Neural progenitor cell (in vitro differentiated cells): ENCODE measurements at regions not wholly inside any gene's neighbourhood (a gene's known extent, or its start where the extent isn't known, plus 50 kb on each side); places are given as distances from the start of the nearest gene placed in this dataset.
A peak's percentile ranks its signal among the peaks of the same experiment; 100 is the strongest.
"Not testable (repeated sequence)": the region's sequence is repeated elsewhere in the genome, so short reads cannot be mapped to it uniquely, and the experiment has no call there.

Experiments used
- DNase-seq: peaks from one replicate; pipeline ENCODE4 v3.0.0-alpha.2; 2016; ENCODE audit warnings: low spot score
- H2AFZ ChIP-seq: fragments of 200-600 bp; sonication (generic); replicated peaks from 2 replicates; pipeline ENCODE4 v1.6.1; 2016; ENCODE audit warnings: antibody characterized with exemption
- H3F3A ChIP-seq: fragments of 200-600 bp; sonication (generic); 2 replicates; pipeline ENCODE4 v1.6.1; 2016; ENCODE audit warnings: antibody characterized with exemption, low read depth
- H3K27ac ChIP-seq: fragments of 200-600 bp; sonication (generic); 2 replicates; pipeline ENCODE4 v1.5.1; 2016; ENCODE audit warnings: mild to moderate bottlenecking
- H3K27me3 ChIP-seq: fragments of 200-600 bp; sonication (generic); 2 replicates; pipeline ENCODE4 v1.6.1; 2016; ENCODE audit warnings: mild to moderate bottlenecking, moderate library complexity
- H3K36me3 ChIP-seq: fragments of 200-600 bp; sonication (generic); 2 replicates; pipeline ENCODE4 v1.5.1; 2016
- H3K4me1 ChIP-seq: fragments of 200-600 bp; sonication (generic); 2 replicates; pipeline ENCODE4 v1.6.1; 2016; ENCODE audit warnings: mixed run types
- H3K4me2 ChIP-seq: fragments of 200-600 bp; sonication (generic); 2 replicates; pipeline ENCODE4 v1.6.1; 2016
- H3K4me3 ChIP-seq: fragments of 200-600 bp; sonication (generic); 2 replicates; pipeline ENCODE4 v1.5.1; 2016
- H3K79me2 ChIP-seq: fragments of 200-600 bp; sonication (generic); 2 replicates; pipeline ENCODE4 v1.6.1; 2016; ENCODE audit warnings: low read depth
- H3K9ac ChIP-seq: fragments of 200-600 bp; sonication (generic); 2 replicates; pipeline ENCODE4 v1.6.1; 2016
- H3K9me3 ChIP-seq: fragments of 200-600 bp; sonication (generic); 2 replicates; pipeline ENCODE4 v1.5.1; 2016; ENCODE audit warnings: low read depth
- H4K20me1 ChIP-seq: fragments of 200-600 bp; sonication (generic); 2 replicates; pipeline ENCODE4 v1.6.1; 2016; ENCODE audit warnings: low read depth
- H3K27ac Mint-ChIP-seq: 3 replicates; pipeline ENCODE4 v1.8.0; 2021; ENCODE audit warnings: mixed read lengths
- H3K27me3 Mint-ChIP-seq: 2 replicates; pipeline ENCODE4 v1.8.0; 2022; ENCODE audit warnings: low read depth, mild to moderate bottlenecking, inconsistent platforms, moderate library complexity, mixed read lengths; ENCODE audit not compliant: insufficient read depth
- H3K36me3 Mint-ChIP-seq: 3 replicates; pipeline ENCODE4 v1.8.0; 2021; ENCODE audit warnings: mixed read lengths
- H3K4me1 Mint-ChIP-seq: 3 replicates; pipeline ENCODE4 v1.8.0; 2021; ENCODE audit warnings: mixed read lengths
- H3K4me3 Mint-ChIP-seq: 3 replicates; pipeline ENCODE4 v1.8.0; 2021; ENCODE audit warnings: mild to moderate bottlenecking, moderate library complexity, mixed read lengths
- H3K9me3 Mint-ChIP-seq: 3 replicates; pipeline ENCODE4 v1.8.0; 2020; ENCODE audit warnings: mixed read lengths
- CTCF ChIP-seq: fragments of 200-600 bp; sonication (generic); IDR thresholded peaks from 2 replicates; pipeline ENCODE4 v1.5.1; 2017; ENCODE audit warnings: antibody characterized with exemption, mild to moderate bottlenecking

GRCh38 chr22:16911340-16911739 lies 86.1 kb upstream of the XKR3 start:
- not testable (repeated sequence) for H3K9me3 ChIP-seq, H4K20me1 ChIP-seq, H3K27ac ChIP-seq, H3F3A ChIP-seq, H3K9me3 Mint-ChIP-seq, H3K9ac ChIP-seq, H3K27me3 ChIP-seq, H3K4me1 Mint-ChIP-seq, H3K4me3 Mint-ChIP-seq, H3K4me3 ChIP-seq, H3K36me3 ChIP-seq, H3K27ac Mint-ChIP-seq, H3K4me2 ChIP-seq, H3K4me1 ChIP-seq, DNase-seq, H3K79me2 ChIP-seq, H2AFZ ChIP-seq, H3K27me3 Mint-ChIP-seq, H3K36me3 Mint-ChIP-seq
- peak; percentile 47 for TF ChIP-seq CTCF

- H3F3A ChIP-seq, H3K27me3 Mint-ChIP-seq, H3K27me3 ChIP-seq, H3K4me3 Mint-ChIP-seq, H3K27ac Mint-ChIP-seq, H3K9me3 ChIP-seq, H3K36me3 ChIP-seq, DNase-seq, H3K9ac ChIP-seq, H2AFZ ChIP-seq, H3K9me3 Mint-ChIP-seq, H3K4me1 ChIP-seq, H3K36me3 Mint-ChIP-seq, H3K4me1 Mint-ChIP-seq, H3K79me2 ChIP-seq, H3K4me3 ChIP-seq, H4K20me1 ChIP-seq, H3K4me2 ChIP-seq, H3K27ac ChIP-seq: not testable (repeated sequence)
These were observed 76.8 kb upstream of the XKR3 start for GRCh38 chr22:16902051-16902450.

GRCh38 chr22:16901579-16901978 lies 76.4 kb upstream of the XKR3 start:
- not testable (repeated sequence) for H3K27ac Mint-ChIP-seq, H2AFZ ChIP-seq, DNase-seq, H3K27me3 Mint-ChIP-seq, H3K9me3 Mint-ChIP-seq, H4K20me1 ChIP-seq, H3K4me3 ChIP-seq, H3F3A ChIP-seq, H3K4me3 Mint-ChIP-seq, H3K79me2 ChIP-seq, H3K36me3 Mint-ChIP-seq, H3K9me3 ChIP-seq, H3K4me1 Mint-ChIP-seq, H3K27me3 ChIP-seq, H3K4me2 ChIP-seq, H3K36me3 ChIP-seq, H3K9ac ChIP-seq, H3K27ac ChIP-seq, H3K4me1 ChIP-seq

- not testable (repeated sequence) for H3K4me1 ChIP-seq, H3K36me3 ChIP-seq, H3K4me3 Mint-ChIP-seq, H2AFZ ChIP-seq, H3K4me1 Mint-ChIP-seq, H4K20me1 ChIP-seq, DNase-seq, H3K27ac ChIP-seq, H3K9ac ChIP-seq, H3K79me2 ChIP-seq, H3K27me3 Mint-ChIP-seq, H3K9me3 Mint-ChIP-seq, H3K4me2 ChIP-seq, H3K27ac Mint-ChIP-seq, H3K36me3 Mint-ChIP-seq, H3K4me3 ChIP-seq, H3F3A ChIP-seq, H3K9me3 ChIP-seq, H3K27me3 ChIP-seq
These were observed 74.1 kb upstream of the XKR3 start for GRCh38 chr22:16899358-16899757.

GRCh38 chr22:16897365-16897764 lies 72.2 kb upstream of the XKR3 start:
- not testable (repeated sequence) for H3K4me3 ChIP-seq, H3K79me2 ChIP-seq, H3K9me3 ChIP-seq, H3K4me1 ChIP-seq, H3K27ac Mint-ChIP-seq, H3K27me3 Mint-ChIP-seq, H3K27me3 ChIP-seq, H3K4me2 ChIP-seq, H3K4me1 Mint-ChIP-seq, H3K9ac ChIP-seq, H2AFZ ChIP-seq, H3F3A ChIP-seq, H3K4me3 Mint-ChIP-seq, H3K27ac ChIP-seq, H3K36me3 ChIP-seq, H4K20me1 ChIP-seq, H3K9me3 Mint-ChIP-seq, H3K36me3 Mint-ChIP-seq, DNase-seq

- not testable (repeated sequence) for DNase-seq, H3K9me3 Mint-ChIP-seq, H3F3A ChIP-seq, H3K36me3 ChIP-seq, H3K4me1 Mint-ChIP-seq, H3K36me3 Mint-ChIP-seq, H3K27me3 Mint-ChIP-seq, H2AFZ ChIP-seq, H3K4me1 ChIP-seq, H3K4me2 ChIP-seq, H3K9me3 ChIP-seq, H3K9ac ChIP-seq, H3K27ac Mint-ChIP-seq, H3K79me2 ChIP-seq, H3K4me3 Mint-ChIP-seq, H3K27me3 ChIP-seq, H3K4me3 ChIP-seq, H3K27ac ChIP-seq, H4K20me1 ChIP-seq
- TF ChIP-seq CTCF = peak; percentile 57
These were observed 66.7 kb upstream of the XKR3 start for GRCh38 chr22:16891892-16892291.

- H3K9me3 ChIP-seq, H2AFZ ChIP-seq, H3K27ac ChIP-seq, DNase-seq, H3K27me3 ChIP-seq, H3K4me3 Mint-ChIP-seq, H4K20me1 ChIP-seq, H3F3A ChIP-seq, H3K4me1 ChIP-seq, H3K9me3 Mint-ChIP-seq, H3K4me3 ChIP-seq, H3K4me2 ChIP-seq, H3K4me1 Mint-ChIP-seq, H3K27me3 Mint-ChIP-seq, H3K79me2 ChIP-seq, H3K27ac Mint-ChIP-seq, H3K36me3 ChIP-seq, H3K36me3 Mint-ChIP-seq, H3K9ac ChIP-seq: not testable (repeated sequence)
These were observed 51.1 kb upstream of the XKR3 start for GRCh38 chr22:16876339-16876738.
